BJ (cell line): ENCODE measurements at regions not wholly inside any gene's neighbourhood (a gene's known extent, or its start where the extent isn't known, plus 50 kb on each side); places are given as distances from the start of the nearest gene placed in this dataset.

ENCODE experiments used
- CTCF ChIA-PET: fragments of 350-600 bp; formaldehyde crosslinking; extraction: SDS; loops from one replicate; lab custom pipeline; 2021; ENCODE audit warnings: antibody characterized with exemption, inconsistent platforms; lab: Yijun Ruan, JAX
- POLR2A ChIA-PET: fragments of 300-600 bp; sonication (Branson Sonifier 250); formaldehyde crosslinking; extraction: SDS; loops from one replicate; lab custom pipeline; 2021; ENCODE audit warnings: antibody characterized with exemption; lab: Charles Lee
- DNase-seq: peaks from one replicate; pipeline ENCODE4 v3.0.0-alpha.2; 2011; ENCODE audit warnings: low read depth
- H3K27me3 ChIP-seq: 2 replicates; pipeline ENCODE4 v1.6.0; 2011; ENCODE audit warnings: low read length; ENCODE audit not compliant: control insufficient read depth, insufficient read depth
- H3K36me3 ChIP-seq: 2 replicates; pipeline ENCODE4 v1.5.1; 2011; ENCODE audit warnings: low read length; ENCODE audit not compliant: control insufficient read depth, insufficient read depth
- H3K4me3 ChIP-seq: 2 replicates; pipeline ENCODE4 v1.5.1; 2011; ENCODE audit warnings: low read depth, mild to moderate bottlenecking, control low read depth, low read length
- CTCF ChIP-seq: IDR thresholded peaks from 2 replicates; pipeline ENCODE4 v1.5.1; 2011; ENCODE audit warnings: low read depth, mild to moderate bottlenecking, control low read depth, inconsistent platforms, low read length, moderate library complexity; ENCODE audit not compliant: insufficient read depth

GRCh38 chr4:23260511-23260910 is 567.8 kb downstream of the GBA3 start:
- H3K4me3 ChIP-seq = no peak overlapping the region
- no peak for DNase-seq
- ChIA-PET POLR2A (no interaction called here), CTCF (no interaction called here)
- H3K27me3 ChIP-seq = no peaks in the 10 kb centered on the region
- H3K36me3 ChIP-seq = no peaks in the 10 kb centered on the region
- TF ChIP-seq CTCF = no peak

- POLR2A ChIA-PET = no interaction called here
- H3K36me3 ChIP-seq = no peaks in the 10 kb centered on the region
These were observed 552.6 kb downstream of the GBA3 start for GRCh38 chr4:23245203-23245832.

GRCh38 chr4:23242962-23243361 is 550.2 kb downstream of the GBA3 start:
- no peaks in the 10 kb centered on the region for H3K36me3 ChIP-seq
- TF ChIP-seq CTCF = no peak
- CTCF ChIA-PET = interaction anchor here (0.6 kb wide), 1 partner anchor 11 kb away, joined by 3 read pairs; no protein-coding TSS in a partner anchor
- no peaks in the 10 kb centered on the region for H3K27me3 ChIP-seq
- H3K4me3 ChIP-seq = no peak overlapping the region
- POLR2A ChIA-PET = no interaction called here
- DNase-seq = no peak

More at GRCh38 chr4:23245203-23245832, 552.6 kb downstream of the GBA3 start:
- Histone ChIP-seq H3K27me3 (no peaks in the 10 kb centered on the region), H3K4me3 (no peak overlapping the region)
- TF ChIP-seq CTCF = no peak
- DNase-seq = no peak
- CTCF ChIA-PET = interaction anchor here (0.7 kb wide), 1 partner anchor 13 kb away, joined by 3 read pairs; no protein-coding TSS in a partner anchor

- no peak for TF ChIP-seq CTCF
- H3K4me3 ChIP-seq = no peak overlapping the region
- DNase-seq = no peak
- POLR2A ChIA-PET = no interaction called here
- no peaks in the 10 kb centered on the region for H3K36me3 ChIP-seq
- no peaks in the 10 kb centered on the region for H3K27me3 ChIP-seq
- CTCF ChIA-PET = no interaction called here
These were observed 548.7 kb downstream of the GBA3 start for GRCh38 chr4:23241408-23241807.

- CTCF ChIA-PET = no interaction called here
- DNase-seq = no peak
These were observed 546.1 kb downstream of the GBA3 start for GRCh38 chr4:23238848-23239247.

More at GRCh38 chr4:23238848-23239247, 546.1 kb downstream of the GBA3 start:
- Histone ChIP-seq H3K4me3 (no peak overlapping the region), H3K36me3 (no peaks in the 10 kb centered on the region), H3K27me3 (no peaks in the 10 kb centered on the region)
- POLR2A ChIA-PET = no interaction called here
- TF ChIP-seq CTCF = no peak
